RPMI7951 (cell line): ENCODE measurements at regions not wholly inside any gene's neighbourhood (a gene's known extent, or its start where the extent isn't known, plus 50 kb on each side); places are given as distances from the start of the nearest gene placed in this dataset.
A peak's percentile ranks its signal among the peaks of the same experiment; 100 is the strongest.
"Not testable (repeated sequence)": the region's sequence is repeated elsewhere in the genome, so short reads cannot be mapped to it uniquely, and the experiment has no call there.

Source experiments
- DNase-seq: peaks from one replicate; pipeline ENCODE4 v3.0.0-alpha.2; 2012; ENCODE audit warnings: low read depth

- DNase-seq: not testable (repeated sequence)
Measured at GRCh38 chr2:95765925-95766910, 174.4 kb downstream of the TRIM43 start.

GRCh38 chr2:95767531-95767930 lies 175.7 kb downstream of the TRIM43 start:
- not testable (repeated sequence) for DNase-seq

GRCh38 chr2:95767950-95768349 lies 176.1 kb downstream of the TRIM43 start:
- DNase-seq: not testable (repeated sequence)

GRCh38 chr2:95769256-95769655 lies 177.5 kb downstream of the TRIM43 start:
- DNase-seq: not testable (repeated sequence)

- not testable (repeated sequence) for DNase-seq
Measured at GRCh38 chr2:95770726-95771125, 178.9 kb downstream of the TRIM43 start.

GRCh38 chr2:95774322-95775192 lies 182.8 kb downstream of the TRIM43 start:
- peak; percentile 34 for DNase-seq

GRCh38 chr2:95775193-95775531 lies 183.4 kb downstream of the TRIM43 start:
- DNase-seq: not testable (repeated sequence)
